Fibroblast of lung (primary cell): ENCODE measurements at regions not wholly inside any gene's neighbourhood (a gene's known extent, or its start where the extent isn't known, plus 50 kb on each side); places are given as distances from the start of the nearest gene placed in this dataset.

Experiments
- DNase-seq, 2 donors: peaks; one replicate each; pipeline versions ENCODE4 v3.0.0 to v3.0.0-alpha.2; 2010; ENCODE audit warnings: low read depth in 2 of 2
- H2AFZ ChIP-seq: 2 replicates; pipeline ENCODE4 v1.5.1; 2012; ENCODE audit warnings: low read length, control low read depth, inconsistent platforms
- H3K27ac ChIP-seq: 2 replicates; pipeline ENCODE4 v1.5.1; 2011; ENCODE audit warnings: low read length, control low read depth; ENCODE audit not compliant: insufficient read depth
- H3K27me3 ChIP-seq: 2 replicates; pipeline ENCODE4 v1.5.1; 2011; ENCODE audit warnings: mild to moderate bottlenecking, low read length; ENCODE audit not compliant: control insufficient read depth, insufficient read depth
- H3K36me3 ChIP-seq: 2 replicates; pipeline ENCODE4 v1.5.1; 2011; ENCODE audit warnings: low read length; ENCODE audit not compliant: control insufficient read depth, insufficient read depth
- H3K4me1 ChIP-seq: 2 replicates; pipeline ENCODE4 v1.5.1; 2011; ENCODE audit warnings: low read length; ENCODE audit not compliant: control insufficient read depth, insufficient read depth; ENCODE audit errors: extremely low read depth
- H3K4me2 ChIP-seq: 2 replicates; pipeline ENCODE4 v1.5.1; 2011; ENCODE audit warnings: low read length, control low read depth; ENCODE audit not compliant: insufficient read depth; ENCODE audit errors: extremely low read depth
- H3K4me3 ChIP-seq, 4 experiments: fragments of 200-600 bp in 1 of 4; sonication (generic) in 1 of 4; replicated peaks in 1 of 4; 2 replicates each; pipeline ENCODE4 v1.5.1; 2011 to 2016; ENCODE audit warnings: low read length in 4 of 4, low read depth in 3 of 4, mild to moderate bottlenecking in 3 of 4, control low read depth in 2 of 4, inconsistent platforms in 1 of 4, mixed read lengths in 1 of 4; ENCODE audit not compliant: insufficient read depth in 1 of 4; ENCODE audit errors: control extremely low read depth in 1 of 4
- H3K79me2 ChIP-seq: 2 replicates; pipeline ENCODE4 v1.5.1; 2012; ENCODE audit warnings: mild to moderate bottlenecking, low read length, inconsistent platforms; ENCODE audit not compliant: control insufficient read depth, insufficient read depth
- H3K9ac ChIP-seq: 2 replicates; pipeline ENCODE4 v1.5.1; 2011; ENCODE audit warnings: mild to moderate bottlenecking, low read length, control low read depth; ENCODE audit not compliant: insufficient read depth
- H3K9me3 ChIP-seq: 2 replicates; pipeline ENCODE4 v1.5.1; 2012; ENCODE audit warnings: low read depth, low read length; ENCODE audit not compliant: control insufficient read depth, insufficient read depth
- H4K20me1 ChIP-seq: 2 replicates; pipeline ENCODE4 v1.5.1; 2011; ENCODE audit warnings: low read length; ENCODE audit not compliant: control insufficient read depth, insufficient read depth; ENCODE audit errors: extremely low read depth
- CTCF ChIP-seq, 2 donors: IDR thresholded peaks in 1 of 2; conservative IDR thresholded peaks in 1 of 2; 1 replicate in 1 of 2; 2 replicates in 1 of 2; pipeline ENCODE4 v1.5.1; 2011 to 2012; ENCODE audit warnings: low read length in 2 of 2, control low read depth in 1 of 2, inconsistent platforms in 1 of 2, low read depth in 1 of 2, mild to moderate bottlenecking in 1 of 2
- EZH2 ChIP-seq: IDR thresholded peaks from 2 replicates; pipeline ENCODE4 v1.5.1; 2012; ENCODE audit warnings: low read length, control low read depth, mild to moderate bottlenecking; ENCODE audit errors: missing control alignments

- Histone ChIP-seq H3K27me3 (no peaks in the 10 kb centered on the region), H2AFZ (no peak overlapping the region), H3K27ac (no peak overlapping the region), H3K4me2 (no peak overlapping the region), H3K4me3 (no peak overlapping the region), H3K36me3 (no peaks in the 10 kb centered on the region), H3K9ac (no peak overlapping the region), H3K9me3 (no peaks in the 10 kb centered on the region), H3K79me2 (no peaks in the 10 kb centered on the region), H3K4me1 (no peaks in the 10 kb centered on the region), H4K20me1 (no peaks in the 10 kb centered on the region)
- DNase-seq, result no peak
- TF ChIP-seq EZH2 (no peak), CTCF (conservative IDR thresholded peaks at IDR 0.05 in 1 of 2, IDR thresholded peaks at IDR 0.05 in 1 of 2; ENCODE audit: low read depth in 1 of 2, low read length in 2 of 2) (no peak)
Measured at GRCh38 chr10:9645404-9645803, 1372.3 kb upstream of the CELF2 start.

GRCh38 chr10:9645928-9646600 lies 1371.6 kb upstream of the CELF2 start:
- H3K36me3 ChIP-seq, result no peaks in the 10 kb centered on the region
- H3K4me2 ChIP-seq, result no peak overlapping the region
- TF ChIP-seq CTCF (conservative IDR thresholded peaks at IDR 0.05 in 1 of 2, IDR thresholded peaks at IDR 0.05 in 1 of 2; ENCODE audit: low read depth in 1 of 2, low read length in 2 of 2), result no peak
- DNase-seq, result no peak
- no peak overlapping the region for H3K4me3 ChIP-seq
- H4K20me1 ChIP-seq, result no peaks in the 10 kb centered on the region
- H3K9ac ChIP-seq, result no peak overlapping the region
- H3K27ac ChIP-seq, result no peak overlapping the region
- H3K4me1 ChIP-seq, result no peaks in the 10 kb centered on the region
- no peaks in the 10 kb centered on the region for H3K79me2 ChIP-seq
- no peaks in the 10 kb centered on the region for H3K9me3 ChIP-seq
- no peaks in the 10 kb centered on the region for H3K27me3 ChIP-seq
- no peak overlapping the region for H2AFZ ChIP-seq

- Histone ChIP-seq H3K27me3 (no peaks in the 10 kb centered on the region), H3K9ac (no peak overlapping the region), H2AFZ (no peak overlapping the region), H3K9me3 (no peaks in the 10 kb centered on the region), H4K20me1 (no peaks in the 10 kb centered on the region), H3K36me3 (no peaks in the 10 kb centered on the region), H3K27ac (no peak overlapping the region), H3K4me1 (no peaks in the 10 kb centered on the region), H3K4me3 (no peak overlapping the region), H3K4me2 (no peak overlapping the region), H3K79me2 (no peaks in the 10 kb centered on the region)
- no peak for DNase-seq
- TF ChIP-seq EZH2, result no peak
- no peak for TF ChIP-seq CTCF (conservative IDR thresholded peaks at IDR 0.05 in 1 of 2, IDR thresholded peaks at IDR 0.05 in 1 of 2; ENCODE audit: low read depth in 1 of 2, low read length in 2 of 2)
Measured at GRCh38 chr10:9654261-9654660, 1363.4 kb upstream of the CELF2 start.
